KOPT-K1 (cell line): ENCODE measurements at regions not wholly inside any gene's neighbourhood (a gene's known extent, or its start where the extent isn't known, plus 50 kb on each side); places are given as distances from the start of the nearest gene placed in this dataset.
"Not testable (repeated sequence)": the region's sequence is repeated elsewhere in the genome, so short reads cannot be mapped to it uniquely, and the experiment has no call there.

Source experiments
- H3K27ac ChIP-seq: fragments of 200-600 bp; sonication (generic); 2 replicates; pipeline ENCODE4 v1.5.1; 2016; ENCODE audit warnings: antibody characterized with exemption, mild to moderate bottlenecking, low read depth, low read length; ENCODE audit not compliant: poor library complexity, severe bottlenecking
- H3K36me3 ChIP-seq: fragments of 200-600 bp; sonication (generic); 2 replicates; pipeline ENCODE4 v1.5.1; 2017; ENCODE audit warnings: antibody characterized with exemption, mild to moderate bottlenecking, low read length, moderate library complexity; ENCODE audit not compliant: insufficient read depth
- H3K9me3 ChIP-seq: fragments of 200-600 bp; sonication (generic); 2 replicates; pipeline ENCODE4 v1.5.1; 2017; ENCODE audit warnings: antibody characterized with exemption, low read length, mild to moderate bottlenecking; ENCODE audit not compliant: insufficient read depth, poor library complexity, severe bottlenecking

DNA sequence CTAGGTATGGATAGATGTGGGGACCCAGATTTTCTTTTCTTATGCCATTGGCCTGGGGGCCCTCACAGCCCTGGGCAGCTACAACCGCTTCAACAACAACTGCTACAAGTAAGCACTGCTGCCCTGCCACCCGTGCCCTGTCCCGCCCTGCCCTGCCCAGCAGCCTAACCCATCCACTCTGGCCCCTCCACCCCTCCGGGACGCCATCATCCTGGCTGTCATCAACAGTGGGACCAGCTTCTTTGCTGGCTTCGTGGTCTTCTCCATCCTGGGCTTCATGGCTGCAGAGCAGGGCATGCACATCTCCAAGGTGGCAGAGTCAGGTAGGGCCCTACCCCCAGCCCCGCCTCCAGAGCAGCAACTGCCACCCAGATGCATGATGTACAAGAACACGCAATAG, 521.3 kb downstream of the TP53TG3F start:
- H3K27ac ChIP-seq, H3K36me3 ChIP-seq, H3K9me3 ChIP-seq: not testable (repeated sequence)

DNA sequence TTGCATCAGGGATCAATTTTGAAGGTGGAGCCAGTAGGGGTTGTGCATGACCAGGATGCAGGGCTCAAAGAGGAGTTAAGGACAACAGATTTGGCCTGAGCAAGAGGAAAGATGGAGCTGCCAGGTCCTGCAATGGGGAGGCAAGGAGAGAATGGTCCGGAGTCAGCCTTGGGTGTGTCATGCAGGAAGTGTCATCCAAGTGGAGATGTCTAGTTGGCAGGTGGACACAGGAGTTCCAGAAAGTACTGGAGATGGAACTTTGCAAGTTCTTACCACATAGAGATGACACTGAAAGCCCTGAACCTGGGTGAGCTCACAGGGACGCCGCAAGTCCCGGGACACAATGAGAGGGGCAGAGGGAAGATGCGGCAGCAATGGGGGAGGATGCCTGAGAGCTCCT, 525.0 kb downstream of the TP53TG3F start:
- H3K9me3 ChIP-seq, H3K36me3 ChIP-seq, H3K27ac ChIP-seq: not testable (repeated sequence)

- H3K36me3 ChIP-seq, H3K9me3 ChIP-seq, H3K27ac ChIP-seq: not testable (repeated sequence)
Observed at GRCh38 chr16:33986521-33986920, 527.1 kb downstream of the TP53TG3F start.

- H3K36me3 ChIP-seq: not testable (repeated sequence)
Observed at GRCh38 chr16:33987348-33987963, 528.0 kb downstream of the TP53TG3F start.

DNA sequence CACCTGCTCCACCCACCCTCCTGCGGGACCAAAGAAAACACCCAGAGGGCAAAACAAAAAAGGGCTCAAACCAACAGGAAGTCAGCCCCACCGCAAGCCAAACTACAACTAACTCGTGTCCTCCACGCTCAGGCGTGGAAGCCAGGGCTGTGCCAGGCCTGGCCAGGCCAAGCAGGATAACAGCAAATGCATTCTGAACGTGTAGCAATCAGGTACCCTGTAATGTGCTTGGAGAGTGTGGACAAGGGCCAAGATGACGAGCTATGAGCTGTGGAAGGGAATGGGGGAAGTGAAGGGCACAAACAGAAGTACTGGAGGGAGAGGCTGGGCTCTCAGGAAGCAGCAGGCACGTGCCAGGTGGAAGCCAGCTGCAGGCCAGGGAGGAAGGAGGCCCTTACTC, 528.6 kb downstream of the TP53TG3F start:
- not testable (repeated sequence) for H3K36me3 ChIP-seq, H3K9me3 ChIP-seq, H3K27ac ChIP-seq

More at GRCh38 chr16:33987348-33987963, 528.0 kb downstream of the TP53TG3F start:
- not testable (repeated sequence) for H3K9me3 ChIP-seq, H3K27ac ChIP-seq

GRCh38 chr16:33990488-33990887, 531.1 kb downstream of the TP53TG3F start:
- not testable (repeated sequence) for H3K9me3 ChIP-seq, H3K27ac ChIP-seq, H3K36me3 ChIP-seq

GRCh38 chr16:33992513-33993177, 533.2 kb downstream of the TP53TG3F start:
- H3K9me3 ChIP-seq, H3K36me3 ChIP-seq, H3K27ac ChIP-seq: not testable (repeated sequence)

DNA sequence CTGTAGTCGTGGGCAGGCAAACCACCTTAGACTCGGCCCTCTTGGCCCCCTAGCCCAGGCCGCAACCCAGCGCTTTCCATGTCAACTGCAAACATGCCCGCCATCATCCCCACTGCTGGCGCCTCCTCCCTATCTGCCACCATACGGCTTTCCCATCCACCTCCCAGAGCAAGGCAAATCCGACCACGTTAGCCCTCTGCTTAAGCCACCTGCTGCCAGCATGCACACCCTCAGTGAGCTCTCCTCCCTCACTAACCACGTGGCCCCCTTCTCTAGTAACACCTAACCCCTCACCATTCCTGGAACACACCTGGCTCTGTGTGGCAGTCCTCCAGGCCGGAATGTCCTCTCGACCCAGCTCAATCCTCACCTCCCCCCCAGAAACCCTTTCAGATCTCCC, 534.8 kb downstream of the TP53TG3F start:
- H3K27ac ChIP-seq, H3K36me3 ChIP-seq, H3K9me3 ChIP-seq: not testable (repeated sequence)

DNA sequence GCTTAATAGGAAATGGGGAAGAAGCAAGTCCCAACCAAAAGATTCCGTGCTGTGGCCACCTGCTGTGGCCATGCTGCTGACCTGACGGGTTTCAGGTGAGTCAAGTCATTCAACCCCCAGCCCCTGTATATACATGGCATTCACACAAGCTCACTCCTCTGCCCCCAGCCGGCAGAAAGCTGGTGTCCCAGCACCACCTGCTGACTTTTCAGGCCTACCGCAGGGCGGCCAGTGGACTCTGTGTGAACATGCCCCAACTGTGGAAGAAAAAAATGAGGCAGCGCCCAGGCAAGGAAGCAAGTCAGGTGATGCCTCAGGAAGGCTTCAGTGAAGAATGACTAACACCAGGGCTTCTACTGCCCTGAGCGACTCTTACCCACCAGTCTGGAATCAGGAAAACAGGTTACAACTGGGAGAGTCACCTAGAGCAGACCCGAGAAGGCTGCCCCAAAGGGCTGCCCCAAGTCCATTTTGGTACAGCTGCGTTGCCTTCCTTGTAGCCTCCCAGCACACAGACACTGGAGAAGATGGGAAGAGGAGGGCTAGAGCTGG, 536.5 kb downstream of the TP53TG3F start:
- H3K36me3 ChIP-seq, H3K9me3 ChIP-seq, H3K27ac ChIP-seq: not testable (repeated sequence)

GRCh38 chr16:34001184-34001583, 541.8 kb downstream of the TP53TG3F start:
- H3K27ac ChIP-seq, H3K9me3 ChIP-seq, H3K36me3 ChIP-seq: not testable (repeated sequence)

DNA sequence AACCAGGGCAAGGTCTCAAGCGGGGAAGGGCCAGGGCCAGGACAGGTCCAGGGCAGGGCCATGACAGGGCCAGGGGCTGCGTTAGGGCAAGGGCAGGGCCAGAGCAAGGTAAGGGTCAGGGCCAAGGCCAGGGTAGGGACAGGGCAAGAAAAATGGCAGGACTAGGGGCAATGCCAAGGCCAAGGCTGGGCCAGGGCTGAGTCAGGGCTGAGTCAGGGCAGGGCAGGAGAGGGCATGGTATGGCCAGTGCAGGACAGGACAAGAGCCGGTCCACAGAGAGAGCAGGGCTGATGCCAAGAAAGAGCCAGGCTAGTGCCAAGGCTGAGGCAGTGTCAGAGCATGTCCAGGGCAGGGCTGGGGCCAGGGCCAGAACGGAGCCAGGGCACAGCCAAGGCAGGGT, 542.5 kb downstream of the TP53TG3F start:
- H3K27ac ChIP-seq, H3K9me3 ChIP-seq, H3K36me3 ChIP-seq: not testable (repeated sequence)

DNA sequence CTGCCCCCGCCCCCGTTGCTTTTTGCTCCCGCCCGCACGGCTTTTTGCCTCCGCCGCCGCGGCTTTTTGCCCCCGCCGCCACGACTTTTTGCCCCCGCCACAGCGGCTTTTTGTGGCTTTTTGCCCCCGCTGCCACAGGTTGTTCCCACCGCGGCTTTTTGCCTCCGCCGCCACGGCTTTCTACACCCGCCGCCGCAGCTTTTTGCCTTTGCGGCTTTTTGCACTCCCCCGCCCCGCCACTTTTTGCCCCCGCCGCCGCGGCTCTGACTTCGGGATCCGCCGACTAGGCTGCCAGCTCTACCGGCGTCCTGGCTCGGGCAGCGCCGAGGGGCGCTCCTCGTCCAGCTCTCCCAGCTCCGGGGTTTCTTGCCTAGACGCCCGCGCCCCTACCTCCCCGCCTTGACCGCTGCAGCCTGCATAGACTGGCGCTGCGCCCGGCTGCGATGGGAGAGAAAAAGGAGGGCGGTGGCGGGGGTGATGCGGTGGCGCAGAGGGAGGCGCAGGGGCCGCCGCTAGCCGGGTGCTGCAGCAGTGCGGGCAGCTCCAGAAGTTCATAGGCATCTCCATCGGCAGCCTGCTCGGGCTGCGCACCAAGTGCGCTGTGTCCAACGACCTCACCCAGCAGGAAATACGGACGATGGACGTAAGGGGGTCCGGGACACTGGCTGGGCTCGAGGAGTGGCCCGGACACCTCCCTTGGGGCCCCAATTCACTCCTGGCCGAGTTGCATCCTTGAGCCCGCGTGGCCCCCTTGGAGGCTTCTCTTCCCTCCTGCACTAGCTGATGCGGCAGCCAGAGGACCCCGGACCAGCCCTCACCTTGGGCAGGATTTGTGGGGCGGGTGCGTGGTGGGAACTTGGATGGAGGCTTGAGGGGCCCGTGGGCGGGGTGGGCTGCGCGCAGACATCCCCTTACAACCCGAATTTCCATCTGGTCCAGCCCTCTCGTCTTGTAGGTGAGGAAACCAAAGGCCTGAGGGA, 555.7 kb downstream of the TP53TG3F start:
- not testable (repeated sequence) for H3K9me3 ChIP-seq, H3K36me3 ChIP-seq, H3K27ac ChIP-seq

DNA sequence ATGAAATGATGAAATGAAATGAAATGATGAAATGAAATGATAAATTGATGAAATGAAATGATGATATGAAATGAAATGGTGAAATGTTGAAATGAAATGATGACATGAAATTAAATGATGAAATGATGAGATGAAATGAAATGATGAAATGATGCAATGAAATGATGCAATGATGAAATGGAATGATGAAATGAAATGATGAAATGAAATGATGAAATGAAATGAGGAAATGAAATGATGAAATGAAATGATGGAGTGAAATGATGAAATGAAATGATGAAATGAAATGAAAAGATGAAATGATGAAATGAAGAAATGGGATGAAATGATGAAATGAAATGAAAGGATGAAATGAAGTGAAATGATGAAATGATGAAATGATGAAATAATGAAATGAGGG, 558.9 kb downstream of the TP53TG3F start:
- not testable (repeated sequence) for H3K36me3 ChIP-seq, H3K9me3 ChIP-seq, H3K27ac ChIP-seq

DNA sequence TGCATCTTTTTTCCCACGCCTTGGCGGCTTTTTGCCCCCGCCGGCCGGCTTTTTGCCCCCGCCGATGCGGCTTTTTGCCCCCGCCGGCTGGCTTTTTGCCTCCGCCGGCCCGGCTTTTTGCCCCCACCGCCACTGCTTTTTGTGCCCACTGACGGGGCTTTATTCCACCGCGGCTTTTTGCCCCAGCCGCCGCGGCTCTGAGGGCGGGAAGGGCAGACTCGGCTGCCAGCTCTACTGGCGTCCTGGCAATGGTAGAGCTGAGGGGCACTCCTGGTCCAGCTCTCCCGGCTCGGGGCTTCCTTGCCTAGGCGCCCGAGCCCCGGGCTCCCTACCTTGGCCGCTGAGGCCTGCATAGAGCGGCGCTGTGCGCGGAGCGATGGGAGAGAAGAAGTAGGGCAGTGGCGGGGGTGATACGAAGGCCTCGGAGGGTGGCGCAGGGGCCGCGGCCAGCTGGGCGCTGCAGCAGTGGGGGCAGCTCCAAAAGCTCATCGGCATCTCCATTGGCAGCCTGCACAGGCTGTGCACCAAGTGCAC, 591.4 kb downstream of the TP53TG3F start:
- Histone ChIP-seq H3K27ac (no peak overlapping the region), H3K36me3 (no peaks in the 10 kb centered on the region), H3K9me3 (peaks cover 14% of the 10 kb centered on the region)

- Histone ChIP-seq H3K27ac (no peak overlapping the region), H3K9me3 (peaks cover 14% of the 10 kb centered on the region), H3K36me3 (no peaks in the 10 kb centered on the region)
Observed at GRCh38 chr16:34054137-34054536, 594.7 kb downstream of the TP53TG3F start.
